GM12872 (cell line): ENCODE measurements at regions not wholly inside any gene's neighbourhood (a gene's known extent, or its start where the extent isn't known, plus 50 kb on each side); places are given as distances from the start of the nearest gene placed in this dataset.

Source experiments
- TF ChIP-seq, protein P1 (sequence below): IDR thresholded peaks from 3 replicates; pipeline ENCODE4 v1.5.1; 2011; ENCODE audit warnings: low read depth, mild to moderate bottlenecking, low read length, moderate library complexity; ENCODE audit not compliant: insufficient read depth

- TF ChIP-seq, protein P1, sequence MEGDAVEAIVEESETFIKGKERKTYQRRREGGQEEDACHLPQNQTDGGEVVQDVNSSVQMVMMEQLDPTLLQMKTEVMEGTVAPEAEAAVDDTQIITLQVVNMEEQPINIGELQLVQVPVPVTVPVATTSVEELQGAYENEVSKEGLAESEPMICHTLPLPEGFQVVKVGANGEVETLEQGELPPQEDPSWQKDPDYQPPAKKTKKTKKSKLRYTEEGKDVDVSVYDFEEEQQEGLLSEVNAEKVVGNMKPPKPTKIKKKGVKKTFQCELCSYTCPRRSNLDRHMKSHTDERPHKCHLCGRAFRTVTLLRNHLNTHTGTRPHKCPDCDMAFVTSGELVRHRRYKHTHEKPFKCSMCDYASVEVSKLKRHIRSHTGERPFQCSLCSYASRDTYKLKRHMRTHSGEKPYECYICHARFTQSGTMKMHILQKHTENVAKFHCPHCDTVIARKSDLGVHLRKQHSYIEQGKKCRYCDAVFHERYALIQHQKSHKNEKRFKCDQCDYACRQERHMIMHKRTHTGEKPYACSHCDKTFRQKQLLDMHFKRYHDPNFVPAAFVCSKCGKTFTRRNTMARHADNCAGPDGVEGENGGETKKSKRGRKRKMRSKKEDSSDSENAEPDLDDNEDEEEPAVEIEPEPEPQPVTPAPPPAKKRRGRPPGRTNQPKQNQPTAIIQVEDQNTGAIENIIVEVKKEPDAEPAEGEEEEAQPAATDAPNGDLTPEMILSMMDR: no peak
Observed at GRCh38 chr21:43297989-43298388, 128.9 kb downstream of the SIK1 start.

DNA sequence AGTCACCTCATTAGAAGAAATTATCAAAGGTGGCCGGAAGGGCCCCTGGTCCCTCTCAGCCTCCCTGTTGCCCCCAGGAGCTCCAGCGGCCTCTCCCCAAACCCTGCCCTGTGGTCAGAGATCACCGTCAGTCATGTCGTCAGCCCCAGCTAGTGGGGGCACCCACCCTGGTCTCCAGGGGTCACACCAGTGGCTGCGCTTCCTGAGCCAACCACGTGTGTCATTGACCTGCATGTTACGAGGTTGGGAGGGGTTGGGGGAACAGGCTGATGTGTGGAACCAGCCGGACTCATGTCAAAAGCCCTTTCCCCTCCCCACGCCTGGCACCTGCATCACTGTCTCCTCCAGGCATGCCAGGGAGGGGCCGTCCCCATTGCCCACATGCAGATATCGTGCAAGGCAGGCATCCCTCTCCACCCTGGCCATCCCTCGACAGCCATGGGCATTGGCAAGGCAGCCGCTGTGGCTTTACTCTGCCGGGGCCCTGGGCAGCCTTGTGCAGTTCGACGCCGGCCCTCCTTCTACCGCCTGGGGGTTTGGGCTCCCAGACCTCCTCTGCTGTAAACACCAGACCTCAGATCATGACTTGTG lies 128.7 kb downstream of the CRYAA start:
- TF ChIP-seq, protein P1: no peak

- TF ChIP-seq, protein P1: no peak
Observed at GRCh38 chr21:43295066-43295958, 126.5 kb downstream of the CRYAA start.

DNA sequence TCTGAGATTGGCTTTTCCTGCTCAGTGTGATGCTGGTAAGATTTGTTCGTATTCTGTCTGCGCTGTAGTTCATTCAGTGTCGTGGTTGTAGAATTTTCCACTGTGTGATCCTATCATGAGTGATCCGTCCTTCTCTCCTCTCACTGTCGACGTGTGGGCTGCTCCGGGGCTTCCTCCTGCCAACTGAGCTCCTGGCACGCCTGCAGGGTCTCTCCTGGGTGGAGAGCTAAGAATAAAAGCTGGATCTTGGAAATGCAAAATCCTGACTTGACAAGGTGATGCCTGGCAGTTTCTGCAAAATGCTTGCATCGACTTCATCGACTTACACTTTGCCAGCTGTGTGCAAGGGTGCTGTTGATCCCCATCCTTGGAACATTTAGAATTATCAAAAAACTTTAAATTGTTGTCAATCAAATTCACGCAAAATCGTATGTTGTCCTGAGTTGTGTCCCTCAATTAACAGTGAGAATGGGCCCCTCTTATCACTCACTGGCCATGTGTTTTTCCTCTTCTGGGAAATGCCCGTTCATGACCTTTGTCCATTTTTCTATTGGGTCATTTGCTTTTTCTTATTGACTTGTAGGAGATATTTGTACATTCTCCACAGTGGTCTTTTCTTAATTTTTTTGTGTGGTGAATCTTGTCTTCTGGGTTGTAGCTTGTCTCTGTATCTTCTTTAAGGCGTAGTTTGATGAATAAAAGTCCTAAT lies 125.5 kb downstream of the CRYAA start:
- TF ChIP-seq, protein P1: no peak

GRCh38 chr21:43292866-43293142 lies 124.0 kb downstream of the CRYAA start:
- TF ChIP-seq, protein P1: no peak

GRCh38 chr21:43292041-43292865 lies 123.4 kb downstream of the CRYAA start:
- TF ChIP-seq, protein P1: no peak

- TF ChIP-seq, protein P1: no peak
Observed at GRCh38 chr21:43291347-43291950, 122.6 kb downstream of the CRYAA start.
